RCC 7860 (cell line): ENCODE measurements at regions not wholly inside any gene's neighbourhood (a gene's known extent, or its start where the extent isn't known, plus 50 kb on each side); places are given as distances from the start of the nearest gene placed in this dataset.

Source experiments
- DNase-seq: peaks from one replicate; pipeline ENCODE4 v3.0.0-alpha.2; 2015; ENCODE audit warnings: low spot score
- FAIRE-seq: peaks from 2 replicates; lab custom pipeline; 2012; peaks lifted over from hg19 to GRCh38; lab: Jason Lieb, UNC

DNA sequence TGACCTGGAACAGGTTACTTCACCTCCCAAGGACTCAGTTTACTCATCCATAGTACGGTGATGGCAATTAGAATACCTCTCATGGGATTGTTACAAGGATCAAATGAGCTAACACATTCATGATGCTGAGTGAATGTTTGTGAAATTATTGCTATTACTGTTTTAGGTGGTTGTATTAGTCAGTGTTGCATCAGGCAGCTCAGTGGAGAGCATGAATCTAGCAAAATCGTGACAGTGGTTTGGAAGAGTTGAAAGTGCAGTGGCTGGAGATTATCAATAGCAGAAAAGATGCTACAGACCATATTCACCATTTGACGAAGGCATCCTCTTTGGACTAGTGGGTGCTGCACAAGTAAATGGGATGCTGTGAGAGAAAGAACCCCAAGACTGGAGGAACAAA is 50.4 kb upstream of the CTNNBL1 start:
- DNase-seq (no peak), FAIRE-seq (no peak)

- DNase-seq (no peak), FAIRE-seq (no peak)
Observed at GRCh38 chr20:37642246-37642645, 51.6 kb upstream of the CTNNBL1 start.

DNA sequence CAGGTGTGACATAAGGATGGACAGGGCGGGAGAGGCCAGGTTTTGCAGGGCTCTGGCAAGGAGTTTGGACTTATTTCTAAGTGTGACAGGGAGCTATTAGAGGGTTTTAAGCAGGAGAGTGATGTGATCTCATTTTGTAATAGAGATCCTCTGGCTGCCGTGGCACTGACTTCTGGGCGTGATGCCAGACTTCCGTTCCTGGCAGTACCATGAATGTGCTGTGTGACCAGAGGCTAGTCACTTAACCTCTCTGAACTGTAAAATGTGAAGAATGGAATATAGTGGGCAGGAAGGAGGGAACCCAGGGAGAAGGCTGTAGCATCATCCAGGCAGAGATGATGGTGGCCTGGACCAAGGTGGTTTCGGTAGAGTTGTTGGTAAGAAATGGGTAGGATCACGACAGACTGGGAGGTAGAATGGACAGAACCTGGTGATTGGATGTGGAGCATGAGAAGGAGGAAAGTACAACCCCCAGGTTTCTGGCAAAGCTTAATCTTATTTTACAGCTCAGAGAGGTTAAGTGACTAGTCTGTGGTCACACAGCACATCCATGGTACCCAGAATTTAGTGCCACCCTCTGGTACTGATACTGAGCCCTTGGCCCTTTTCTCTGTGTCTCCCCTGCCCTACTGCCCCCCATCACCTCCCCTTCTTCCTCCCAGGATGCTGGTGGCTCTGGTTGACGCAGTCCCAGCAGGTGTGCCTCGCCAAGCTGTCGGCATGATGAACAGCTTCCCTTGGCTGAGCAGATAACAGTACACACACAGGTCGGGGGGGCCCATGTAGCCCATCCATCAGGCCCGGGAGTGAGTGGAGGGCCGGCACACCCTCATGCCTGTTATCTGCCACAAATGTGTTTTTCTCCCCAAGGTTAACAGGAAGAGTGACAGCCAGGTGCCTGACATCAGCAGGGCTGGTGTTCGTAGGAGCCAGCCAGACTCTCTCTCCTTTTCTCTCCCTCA is 52.9 kb upstream of the CTNNBL1 start:
- DNase-seq (no peak), FAIRE-seq (no peak)

DNA sequence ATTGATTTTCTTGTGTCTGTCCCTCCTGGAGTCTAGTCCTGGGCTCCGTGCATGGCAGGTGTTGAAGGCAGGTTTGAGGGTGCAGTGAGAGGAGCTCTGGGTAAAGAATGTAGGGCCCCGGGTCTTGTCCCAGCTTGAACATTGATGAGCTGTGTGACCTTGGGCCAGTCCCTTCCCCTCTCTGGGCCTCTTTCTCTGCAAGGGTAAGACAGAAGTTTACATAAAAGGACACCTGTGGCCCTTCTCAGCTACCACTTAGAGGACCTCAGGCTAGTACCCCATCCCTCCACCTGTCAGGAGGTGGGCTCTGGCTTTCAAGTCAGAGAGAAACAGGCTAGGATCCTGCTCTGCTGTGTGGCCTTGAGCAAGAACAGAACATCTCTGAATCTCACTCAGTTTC is 55.3 kb upstream of the CTNNBL1 start:
- no peak for FAIRE-seq

DNA sequence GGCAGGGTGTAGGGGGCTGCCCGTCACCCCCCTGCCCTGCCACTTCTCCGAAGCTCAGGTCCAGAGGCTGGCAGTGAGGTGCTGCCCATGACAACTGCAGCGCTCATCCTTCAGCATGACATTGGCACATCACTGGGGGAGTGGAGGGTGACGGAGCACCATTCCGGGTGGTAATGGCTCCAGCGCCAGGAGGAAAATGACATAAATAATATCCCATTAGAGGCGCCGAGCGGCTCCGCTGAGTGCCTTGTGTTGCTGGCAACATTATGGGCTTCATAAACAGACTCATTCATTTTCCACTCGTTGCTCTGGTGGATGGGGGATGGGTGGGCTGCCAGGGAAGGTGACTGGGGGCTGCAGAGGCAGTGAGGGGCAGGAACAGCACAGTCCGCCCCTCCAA is 56.9 kb upstream of the CTNNBL1 start:
- DNase-seq (no peak), FAIRE-seq (no peak)

More for the DNA sequence above, 55.3 kb upstream of the CTNNBL1 start:
- DNase-seq = no peak

DNA sequence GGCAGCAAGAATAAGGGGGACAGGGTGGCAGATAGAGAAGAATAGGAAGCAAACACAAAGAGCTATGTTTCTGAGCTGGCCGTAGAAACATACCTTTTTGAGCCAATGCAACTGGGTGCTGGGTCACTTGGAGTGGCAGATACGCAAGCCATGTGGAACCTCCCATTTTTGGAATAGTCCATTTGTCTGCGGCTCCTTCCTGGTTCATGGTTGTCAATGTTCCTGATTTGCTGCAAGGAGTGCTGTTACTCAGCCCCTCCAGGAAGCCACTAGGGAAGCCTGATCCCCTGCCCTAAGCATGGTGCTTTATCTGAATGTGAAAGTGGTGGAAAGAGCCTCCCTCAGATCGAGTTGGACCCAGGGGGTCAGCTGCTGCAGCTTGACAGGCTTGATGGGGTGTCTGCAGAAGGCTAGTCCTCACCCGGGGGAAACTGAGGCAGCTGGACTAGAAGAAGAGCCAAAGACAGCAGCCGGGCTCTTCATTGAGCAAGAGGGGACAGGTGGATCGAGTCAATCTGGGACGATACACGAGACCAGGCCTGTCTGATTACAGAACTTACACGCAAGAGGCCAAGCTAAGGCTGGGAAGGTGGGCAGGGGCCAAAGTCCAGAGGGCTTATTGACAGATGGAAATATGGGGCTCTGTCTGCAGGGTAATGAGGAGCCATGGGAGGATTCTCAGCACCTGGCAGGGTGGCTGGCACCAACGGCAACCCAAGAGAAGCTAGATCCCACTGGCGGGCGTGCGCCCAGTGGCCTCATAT is 57.4 kb upstream of the CTNNBL1 start:
- no peak for DNase-seq
- FAIRE-seq = no peak

DNA sequence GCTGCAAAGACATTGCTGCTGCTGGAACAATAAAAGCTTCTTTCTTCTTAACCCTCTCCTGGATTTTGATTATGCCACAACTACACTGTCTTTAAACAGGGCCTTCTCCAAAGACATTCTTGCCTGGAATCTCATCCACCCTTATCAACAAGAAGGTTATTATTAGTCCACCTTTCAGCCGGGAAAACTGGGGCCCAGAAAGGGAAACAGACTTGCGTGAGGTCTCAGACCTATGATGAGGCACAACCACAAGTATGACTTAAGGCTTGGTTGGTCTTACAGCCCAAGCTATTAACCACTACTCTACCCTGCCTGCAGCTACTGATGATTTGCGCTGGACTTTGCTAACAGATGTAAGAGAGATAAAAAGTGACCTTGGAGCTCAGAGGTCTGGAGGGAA is 62.8 kb upstream of the CTNNBL1 start:
- no peak for DNase-seq
- FAIRE-seq = no peak

DNA sequence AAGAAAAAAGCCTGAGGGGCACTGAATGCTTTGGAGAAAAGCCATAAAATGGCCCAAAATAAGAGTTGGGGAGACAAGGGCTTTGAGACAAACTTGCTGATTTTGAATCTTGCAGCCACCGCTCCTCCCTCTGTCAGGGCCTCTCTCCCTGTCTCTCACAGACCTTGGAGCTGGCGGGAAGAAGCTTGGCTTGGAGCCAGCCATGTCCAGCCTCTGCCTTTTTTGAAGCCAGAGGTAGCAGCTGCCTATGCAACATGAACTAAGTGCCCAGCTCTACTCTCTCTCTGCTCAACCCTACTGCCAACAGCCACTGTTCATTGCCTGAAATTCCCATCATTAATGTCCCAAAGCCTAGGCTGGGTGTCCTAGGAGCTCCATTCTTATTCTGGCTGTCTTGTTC is 63.7 kb upstream of the CTNNBL1 start:
- no peak for DNase-seq
- FAIRE-seq = no peak

GRCh38 chr20:37627767-37628130 is 66.1 kb upstream of the CTNNBL1 start:
- DNase-seq = no peak
- FAIRE-seq = no peak

DNA sequence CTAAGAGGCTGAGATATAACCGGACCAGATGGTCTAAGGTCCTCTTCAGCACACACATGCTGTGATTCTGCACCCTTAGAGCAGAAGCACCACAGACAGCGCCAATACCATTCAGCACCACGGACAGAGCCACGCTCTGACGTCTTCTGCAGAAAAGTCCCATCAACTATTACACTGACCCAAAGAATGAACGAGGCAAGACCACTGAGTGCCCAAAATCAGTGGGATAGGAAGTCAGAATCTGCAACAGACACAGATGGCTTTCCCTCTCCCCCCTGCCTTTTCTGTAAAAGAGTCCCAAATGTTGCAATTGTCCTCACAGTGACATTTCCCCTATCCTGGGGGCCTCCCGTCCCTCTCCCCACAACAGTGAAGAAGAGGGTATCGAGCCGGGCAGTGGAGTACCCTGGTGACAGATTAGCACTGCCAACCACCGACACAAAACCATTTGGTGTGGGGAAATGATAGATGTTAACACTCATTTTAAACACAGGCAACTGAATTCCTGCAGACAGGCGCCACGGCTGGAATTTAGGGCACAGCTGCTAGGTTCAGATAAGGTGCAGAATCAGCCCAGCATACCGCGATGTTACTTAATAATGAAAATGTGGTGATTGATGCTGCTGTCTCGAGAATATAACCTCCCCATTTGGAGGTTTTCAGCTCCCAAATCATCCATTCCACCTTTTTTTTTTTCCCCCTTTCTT is 66.6 kb upstream of the CTNNBL1 start:
- DNase-seq (peak; percentile 30), FAIRE-seq (no peak)

DNA sequence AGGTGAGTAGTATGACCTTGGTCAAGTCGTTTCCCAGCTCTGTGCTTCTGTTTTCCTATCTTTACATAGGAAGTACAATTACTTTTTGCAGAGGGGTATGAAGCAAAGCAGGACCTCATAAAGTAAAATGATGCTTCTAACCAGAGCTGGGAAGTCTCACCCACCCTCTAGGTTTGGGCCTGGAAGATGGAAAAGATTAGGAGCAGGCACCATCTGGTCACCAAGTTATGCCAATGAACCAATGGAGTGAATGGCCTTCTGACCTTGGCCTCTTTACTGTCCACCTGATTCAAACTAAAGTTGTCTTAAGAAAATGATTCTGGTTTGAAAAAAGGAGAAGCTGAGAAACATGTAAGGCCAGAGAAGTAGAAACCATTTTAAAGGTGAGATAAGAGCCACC is 68.9 kb upstream of the CTNNBL1 start:
- no peak for FAIRE-seq
- no peak for DNase-seq

DNA sequence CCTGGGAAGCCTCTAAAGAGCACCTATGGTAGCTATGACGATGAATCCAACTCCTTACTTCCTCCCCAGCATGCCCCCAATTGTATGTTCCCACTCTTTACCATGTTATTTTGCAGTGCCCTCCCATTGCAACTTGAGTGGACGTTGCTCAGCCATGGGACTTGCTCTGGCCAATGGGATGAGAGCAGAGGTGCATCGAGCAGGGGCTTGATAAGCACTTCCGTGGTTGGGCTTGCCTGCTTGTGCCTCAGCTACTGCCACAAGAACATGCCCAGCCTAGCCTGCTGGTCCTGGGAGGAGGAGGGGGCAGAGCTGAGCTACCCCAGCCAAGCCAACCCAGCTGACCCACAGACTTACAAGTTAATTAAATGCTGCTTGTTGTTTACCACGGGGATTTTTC is 71.1 kb upstream of the CTNNBL1 start:
- DNase-seq = no peak
- FAIRE-seq = no peak

GRCh38 chr20:37619496-37619895 is 74.3 kb upstream of the CTNNBL1 start:
- DNase-seq = no peak
- FAIRE-seq = no peak

GRCh38 chr20:37616110-37616425 is 77.8 kb upstream of the CTNNBL1 start:
- DNase-seq (no peak), FAIRE-seq (no peak)

DNA sequence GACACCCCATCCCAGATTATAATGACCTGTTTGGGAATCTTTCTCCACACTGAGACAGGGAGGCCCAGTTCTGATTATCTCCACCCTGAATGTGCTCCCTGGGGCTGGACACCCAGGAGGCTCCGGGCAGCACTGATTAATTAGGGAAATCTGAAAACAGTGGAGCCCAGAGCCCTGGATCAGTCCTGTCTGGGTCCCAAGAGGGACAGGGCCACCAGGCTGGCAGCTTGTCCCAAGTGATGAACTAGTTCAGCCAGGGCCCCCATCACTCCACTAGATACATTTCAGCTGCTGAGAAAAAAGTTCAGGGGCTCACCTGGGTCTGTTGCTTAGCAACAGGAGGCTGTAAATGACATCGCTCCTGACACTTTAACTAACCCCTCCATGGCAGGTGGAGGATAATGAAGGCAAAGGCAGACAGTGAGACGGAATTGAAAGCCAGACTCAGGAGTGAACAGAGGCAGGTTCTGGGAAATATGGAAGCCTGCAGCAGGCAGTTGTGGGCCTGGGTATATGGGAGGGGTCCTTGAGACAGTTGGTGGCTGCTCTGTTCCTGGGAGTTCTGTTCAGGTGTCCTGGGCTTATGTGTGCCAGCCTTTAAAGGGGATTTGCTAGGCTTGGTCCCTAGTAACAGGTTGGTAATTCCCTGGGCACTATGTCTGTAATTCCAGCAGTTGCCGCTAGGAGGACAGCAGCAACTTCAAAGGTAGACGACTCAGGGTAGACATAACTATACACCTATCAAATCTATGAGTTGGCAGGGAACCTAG is 78.3 kb upstream of the CTNNBL1 start:
- FAIRE-seq (no peak), DNase-seq (peak; percentile 40)

DNA sequence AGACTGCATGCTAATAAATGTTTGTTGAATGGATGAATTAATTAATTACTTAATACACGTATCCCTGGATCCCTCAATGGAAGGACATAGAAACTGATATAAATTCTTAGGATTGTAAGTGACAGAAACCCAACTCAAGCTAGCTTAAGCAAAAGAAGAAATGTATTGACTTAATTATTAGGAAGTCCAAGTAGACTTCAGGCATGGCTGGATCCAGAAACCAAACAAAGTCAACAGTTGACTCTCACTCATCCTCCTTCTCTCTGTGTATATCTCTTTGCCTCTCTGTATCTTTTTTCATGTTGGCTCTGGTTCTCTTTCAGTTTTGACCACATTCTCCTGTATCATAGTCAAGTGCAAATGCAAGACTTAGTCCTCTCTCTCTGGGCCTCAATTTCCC is 82.0 kb upstream of the CTNNBL1 start:
- FAIRE-seq = no peak
- DNase-seq = no peak

- FAIRE-seq (no peak), DNase-seq (no peak)
Observed at GRCh38 chr20:37611346-37611745, 82.5 kb upstream of the CTNNBL1 start.

DNA sequence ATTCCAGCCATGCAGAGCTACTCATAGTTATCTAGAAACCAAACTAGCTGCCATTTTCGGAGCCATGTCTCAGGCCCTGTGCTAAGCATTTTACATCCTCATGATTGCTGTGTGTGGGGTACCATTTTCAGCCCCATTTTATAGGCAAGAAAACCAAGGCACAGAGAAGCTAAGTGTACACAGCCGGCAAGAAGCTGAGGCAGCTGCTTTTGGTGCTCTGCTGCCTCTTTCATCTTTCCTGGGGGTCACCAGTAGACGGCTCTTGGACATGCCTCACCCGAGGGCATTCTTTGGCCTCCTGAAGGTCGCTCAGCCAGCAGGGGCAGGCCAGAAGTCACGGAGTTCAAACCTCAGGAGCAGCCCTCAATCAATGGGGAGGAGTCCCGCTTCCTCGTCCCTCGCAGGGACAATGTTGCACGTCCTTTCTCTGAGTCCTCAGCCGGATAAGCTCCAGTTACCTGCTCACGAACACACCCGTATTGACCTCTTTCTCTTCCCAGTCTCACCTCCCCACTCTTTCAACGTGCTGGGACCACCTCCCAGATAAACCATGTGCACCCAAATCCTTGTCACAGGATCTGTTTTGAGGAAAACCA is 82.6 kb upstream of the BLCAP start:
- FAIRE-seq (no peak), DNase-seq (no peak)

- DNase-seq (no peak), FAIRE-seq (no peak)
Observed at GRCh38 chr20:37602634-37603033, 75.0 kb upstream of the BLCAP start.

DNA sequence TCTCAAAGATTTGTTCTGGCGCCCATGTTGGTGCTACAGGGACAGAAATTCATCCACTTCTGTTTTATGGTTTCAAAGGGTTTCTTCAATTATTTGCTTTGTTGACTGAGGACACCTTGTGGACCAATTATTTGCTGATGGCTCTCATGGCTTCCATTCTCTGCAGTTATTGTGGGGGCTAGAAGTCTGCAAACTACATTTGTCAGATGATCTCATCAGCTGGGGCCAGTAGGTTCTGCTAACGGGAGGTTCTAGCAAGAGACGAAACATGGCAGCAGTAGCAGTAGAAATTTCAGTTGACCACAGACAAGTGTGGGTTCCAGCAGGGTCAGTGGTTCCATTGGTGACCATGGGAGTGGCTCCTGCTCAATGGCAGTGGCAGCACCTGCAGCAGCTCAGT is 72.8 kb upstream of the BLCAP start:
- DNase-seq (no peak), FAIRE-seq (no peak)
